ENCODE measurements at regions not wholly inside any gene's neighbourhood (a gene's known extent, or its start where the extent isn't known, plus 50 kb on each side); places are given as distances from the start of the nearest gene placed in this dataset.
A peak's percentile ranks its signal among the peaks of the same experiment; 100 is the strongest.
"Not testable (repeated sequence)": the region's sequence is repeated elsewhere in the genome, so short reads cannot be mapped to it uniquely, and the experiment has no call there.

GRCh38 chr7:6882321-6882721 lies 56.2 kb upstream of the CCZ1B start:
- DNase-seq (ENCODE audit: low read depth in 4 of 4, low spot score in 1 of 4): not testable (repeated sequence)

DNA sequence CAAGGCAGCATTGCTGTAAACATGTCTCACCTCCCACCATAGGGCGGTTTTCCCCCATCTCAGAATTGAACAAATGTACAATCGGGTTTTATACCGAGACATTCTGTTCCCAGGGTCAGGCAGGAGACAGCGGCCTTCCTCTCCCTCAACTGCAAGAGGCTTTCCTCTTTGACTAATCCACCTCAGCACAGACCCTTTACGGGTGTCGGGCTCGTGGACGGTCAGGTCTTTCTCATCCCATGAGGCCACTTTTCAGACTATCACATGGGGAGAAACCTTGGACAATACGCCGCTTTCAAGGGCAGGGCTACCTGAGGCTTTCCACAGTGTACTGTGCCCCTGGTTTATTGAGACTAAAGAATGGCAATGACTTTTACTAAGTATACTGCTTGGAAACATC lies 57.7 kb upstream of the CCZ1B start:
- not testable (repeated sequence) for DNase-seq (ENCODE audit: low read depth in 4 of 4, low spot score in 1 of 4)

- DNase-seq (ENCODE audit: low read depth in 4 of 4, low spot score in 1 of 4): no peak
These were observed 60.1 kb upstream of the CCZ1B start for GRCh38 chr7:6886198-6886597.

DNA sequence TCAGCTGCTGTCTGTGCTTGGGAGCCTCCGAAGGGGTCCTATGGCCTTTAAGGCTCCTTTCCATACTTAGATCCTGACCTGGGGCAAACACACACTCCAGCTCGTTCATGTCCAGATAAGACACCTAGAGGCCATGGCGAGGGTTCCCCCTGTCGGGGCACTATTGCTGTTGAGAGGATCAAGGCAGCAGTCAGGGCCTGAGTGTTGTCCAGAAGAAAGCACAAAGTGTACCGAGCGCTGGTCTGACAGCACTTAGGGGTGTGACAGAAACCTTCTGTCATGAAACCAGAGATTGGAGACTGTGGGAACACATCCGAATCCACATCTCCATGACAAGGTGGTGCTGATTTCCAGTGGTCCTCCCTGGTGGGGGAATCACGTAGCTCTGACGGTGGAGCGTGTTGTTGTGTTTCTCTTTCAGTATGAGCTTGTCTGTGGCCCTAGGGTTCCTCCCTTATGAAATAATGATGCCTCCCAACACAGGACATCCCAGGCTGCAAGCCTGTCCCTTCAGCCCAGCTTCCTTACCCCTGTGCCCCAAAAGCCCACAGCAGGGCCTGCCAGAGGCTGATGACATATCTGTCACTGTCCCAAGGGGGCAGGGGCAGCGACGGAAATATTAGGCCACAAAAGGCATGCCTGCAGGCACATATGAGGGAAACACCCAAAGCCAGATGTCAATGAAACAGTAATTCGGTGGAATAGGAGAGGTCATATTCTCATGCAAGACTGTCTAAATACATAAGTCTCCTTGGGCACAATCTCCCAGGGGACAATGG lies 62.4 kb upstream of the CCZ1B start:
- not testable (repeated sequence) for DNase-seq (ENCODE audit: low read depth in 4 of 4, low spot score in 1 of 4)

DNA sequence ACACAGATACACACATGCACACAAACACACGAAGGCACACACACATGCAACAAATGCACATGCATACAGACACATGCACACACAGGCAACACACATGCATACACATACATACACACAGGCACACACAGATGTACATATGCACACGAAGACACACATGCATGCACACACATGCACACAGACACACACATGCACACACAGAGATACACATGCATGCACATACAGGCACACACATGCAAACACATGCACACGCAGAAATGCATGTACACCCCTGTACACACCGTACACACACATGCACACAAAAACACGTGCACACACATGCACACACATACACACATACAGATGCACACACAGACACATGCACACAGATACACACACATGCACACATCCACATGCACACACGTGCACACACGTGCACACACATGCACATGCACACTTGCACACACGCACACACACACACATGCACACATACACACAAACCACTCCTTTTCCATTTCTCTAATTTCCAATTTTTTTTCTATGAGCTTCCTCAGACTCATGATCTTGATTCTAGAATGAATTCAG lies 63.3 kb upstream of the CCZ1B start:
- no peak for DNase-seq (ENCODE audit: low read depth in 4 of 4, low spot score in 1 of 4)

GRCh38 chr7:6902097-6902518 lies 76.0 kb upstream of the CCZ1B start:
- not testable (repeated sequence) for DNase-seq (ENCODE audit: low read depth in 4 of 4, low spot score in 1 of 4)

DNA sequence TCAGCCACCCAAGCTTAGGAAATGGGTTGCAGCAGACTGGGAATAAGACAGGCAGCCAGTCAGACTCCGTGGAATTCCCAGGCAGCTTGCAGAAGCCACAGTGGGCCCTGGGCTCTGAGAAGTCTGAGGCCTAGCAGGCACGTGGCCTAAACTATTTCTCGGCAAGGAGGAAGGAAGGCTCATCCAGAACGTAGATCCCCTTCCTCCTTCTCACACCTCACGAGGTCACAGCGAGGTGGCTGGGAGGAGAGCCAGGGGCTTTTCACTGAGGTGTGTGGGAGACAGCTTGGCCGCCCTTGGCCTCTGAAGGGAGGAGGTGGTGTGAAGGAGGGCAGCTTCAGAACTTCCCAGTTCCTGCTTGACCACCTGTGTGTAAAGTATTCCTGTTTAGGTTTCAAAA lies 77.2 kb upstream of the CCZ1B start:
- not testable (repeated sequence) for DNase-seq (ENCODE audit: low read depth in 4 of 4, low spot score in 1 of 4)

- DNase-seq (ENCODE audit: low read depth in 4 of 4, low spot score in 1 of 4): not testable (repeated sequence)
These were observed 77.7 kb upstream of the CCZ1B start for GRCh38 chr7:6903792-6904191.

- no peak for DNase-seq (ENCODE audit: low read depth in 4 of 4, low spot score in 1 of 4)
These were observed 91.2 kb upstream of the CCZ1B start for GRCh38 chr7:6917258-6917657.

- not testable (repeated sequence) for DNase-seq (ENCODE audit: low read depth in 4 of 4, low spot score in 1 of 4)
These were observed 93.1 kb upstream of the CCZ1B start for GRCh38 chr7:6919169-6919568.

- not testable (repeated sequence) for DNase-seq (ENCODE audit: low read depth in 4 of 4, low spot score in 1 of 4)
These were observed 98.4 kb upstream of the CCZ1B start for GRCh38 chr7:6924523-6924922.

DNA sequence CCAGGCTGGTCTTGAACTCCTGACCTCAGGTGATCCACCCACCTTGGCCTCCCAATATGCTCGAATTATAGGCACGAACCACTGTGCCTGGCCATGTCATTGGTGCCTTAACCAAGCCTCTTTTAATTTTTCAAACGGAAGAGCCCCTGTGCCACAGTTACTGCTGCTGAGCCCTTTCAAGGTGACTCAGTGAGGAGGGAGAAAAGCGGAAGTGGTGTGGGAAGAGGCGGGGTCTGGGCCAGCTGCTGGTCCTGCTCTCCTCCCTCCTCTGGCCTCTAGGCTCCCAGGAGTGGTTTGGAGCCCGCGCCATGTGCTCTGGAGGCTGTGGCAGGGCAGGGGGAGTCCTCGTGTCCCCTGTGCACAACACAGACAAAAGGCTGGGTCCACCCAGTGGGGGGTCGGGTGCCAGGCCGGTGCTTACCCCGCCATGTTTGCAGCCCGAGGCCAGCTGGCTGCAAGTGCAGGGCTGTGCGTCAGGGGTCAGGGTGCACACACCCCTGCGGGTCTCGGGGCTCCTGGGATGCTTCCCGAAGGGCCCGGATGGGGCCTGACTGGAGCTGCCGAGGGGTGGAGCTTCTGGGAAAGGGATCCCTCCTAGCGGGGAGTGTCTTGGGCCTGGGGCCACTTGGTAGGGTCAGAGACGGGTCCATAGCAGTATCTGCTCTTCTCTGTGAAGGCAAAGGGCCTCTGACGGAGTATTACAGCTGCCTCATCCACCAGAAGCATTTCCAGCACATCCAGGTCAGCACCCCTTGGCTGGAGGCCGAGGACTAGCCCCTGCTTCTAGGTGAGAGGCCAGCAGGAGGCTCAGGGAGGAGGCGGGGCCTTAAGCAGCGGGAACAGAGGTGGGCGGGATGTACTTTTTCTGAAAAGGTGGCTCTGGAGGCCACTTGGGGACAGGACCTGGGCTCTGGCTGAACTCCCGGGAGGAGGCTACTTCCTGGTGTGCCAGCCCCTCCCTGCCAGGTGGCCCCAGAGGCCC lies 100.4 kb upstream of the CCZ1B start:
- DNase-seq (ENCODE audit: low read depth in 4 of 4, low spot score in 1 of 4): not testable (repeated sequence)

- DNase-seq (ENCODE audit: low read depth in 4 of 4, low spot score in 1 of 4): not testable (repeated sequence)
These were observed 101.6 kb upstream of the CCZ1B start for GRCh38 chr7:6927643-6928042.

DNA sequence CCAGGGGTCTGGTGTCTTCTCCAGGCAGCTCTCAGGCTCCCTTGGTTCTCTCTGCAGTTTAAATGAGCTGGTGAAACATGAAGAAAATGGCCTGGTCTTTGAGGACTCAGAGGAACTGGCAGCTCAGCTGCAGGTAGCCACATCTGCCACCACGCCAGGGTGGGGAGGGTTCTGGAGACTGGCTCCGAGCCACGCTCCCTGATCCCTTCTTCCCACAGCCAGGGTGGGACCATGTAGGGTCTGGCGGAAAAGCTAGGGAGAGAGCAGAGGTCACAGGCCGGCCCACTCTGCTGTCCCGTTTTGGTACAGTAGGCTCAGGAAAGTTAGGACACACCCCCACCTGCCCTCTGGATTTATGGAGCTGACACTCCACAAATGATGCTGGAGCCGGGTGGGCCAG lies 103.5 kb upstream of the CCZ1B start:
- not testable (repeated sequence) for DNase-seq (ENCODE audit: low read depth in 4 of 4, low spot score in 1 of 4)

DNA sequence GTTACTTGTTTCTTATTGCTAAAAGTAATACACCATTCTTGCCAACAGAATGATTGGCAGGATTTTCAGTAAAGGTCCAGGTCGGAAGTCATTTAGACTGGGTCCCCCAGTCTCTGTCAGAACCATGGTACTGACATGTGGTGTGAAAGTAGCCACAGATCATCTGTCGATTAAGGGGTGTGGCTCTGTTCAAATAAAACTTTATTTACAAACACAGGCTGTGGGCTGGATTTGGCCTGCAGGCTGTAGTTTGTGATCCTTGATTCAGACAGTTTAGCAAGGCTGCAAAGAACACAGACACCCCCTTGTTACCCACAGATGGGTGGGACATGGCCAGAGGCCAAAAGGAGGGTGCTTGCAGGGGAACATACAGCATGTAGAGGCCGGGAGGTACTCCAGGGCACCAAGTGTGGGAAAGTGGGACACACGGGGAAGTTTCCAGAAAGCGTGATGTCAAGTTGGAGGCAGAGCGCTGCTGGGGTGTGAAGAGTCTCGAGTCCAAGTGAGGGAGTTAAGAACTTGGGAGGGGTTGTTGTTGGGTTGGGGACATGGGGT lies 104.1 kb upstream of the CCZ1B start:
- DNase-seq (ENCODE audit: low read depth in 4 of 4, low spot score in 1 of 4): not testable (repeated sequence)

- DNase-seq (ENCODE audit: low read depth in 4 of 4, low spot score in 1 of 4): peak in 1 of 4 experiments; percentile 18
These were observed 104.7 kb upstream of the CCZ1B start for GRCh38 chr7:6930787-6931186.

GRCh38 chr7:6931456-6931855 lies 105.4 kb upstream of the CCZ1B start:
- not testable (repeated sequence) for DNase-seq (ENCODE audit: low read depth in 4 of 4, low spot score in 1 of 4)

DNA sequence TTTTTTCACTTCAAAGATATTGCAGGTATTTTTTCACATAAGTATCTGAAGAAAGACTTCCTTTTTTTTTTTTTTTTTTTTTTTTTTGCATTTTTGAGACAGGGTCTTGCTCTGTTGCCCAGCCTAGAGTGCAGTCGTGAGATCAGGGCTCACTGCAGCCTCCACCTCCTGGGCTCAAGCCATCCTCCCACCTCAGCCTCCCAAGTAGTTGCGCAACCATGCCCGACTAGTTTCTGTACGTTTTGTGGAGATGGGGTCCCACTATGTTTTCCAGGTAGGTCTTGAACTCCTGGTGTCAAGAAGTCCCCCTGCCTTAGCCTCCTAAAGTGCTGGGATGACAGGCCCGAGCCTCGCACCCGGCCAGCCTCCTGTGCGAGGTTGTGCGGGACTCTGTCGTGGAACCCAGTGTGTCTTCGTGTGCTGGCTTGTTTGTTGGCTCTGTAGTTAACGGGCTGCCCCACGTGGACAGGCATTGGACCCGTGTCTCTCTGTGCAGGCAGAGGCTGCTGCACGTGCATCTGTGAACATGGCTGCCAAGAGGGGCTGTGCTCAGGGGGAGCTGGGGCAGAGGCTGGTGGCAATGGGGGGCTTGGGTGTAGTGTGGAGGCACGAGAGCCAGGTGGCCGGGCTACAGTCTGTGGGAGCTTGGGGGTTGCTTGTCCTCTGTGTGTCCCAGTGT lies 108.0 kb upstream of the CCZ1B start:
- DNase-seq (ENCODE audit: low read depth in 4 of 4, low spot score in 1 of 4): not testable (repeated sequence)

- DNase-seq (ENCODE audit: low read depth in 4 of 4, low spot score in 1 of 4): no peak
These were observed 108.9 kb upstream of the CCZ1B start for GRCh38 chr7:6934981-6935380.

DNA sequence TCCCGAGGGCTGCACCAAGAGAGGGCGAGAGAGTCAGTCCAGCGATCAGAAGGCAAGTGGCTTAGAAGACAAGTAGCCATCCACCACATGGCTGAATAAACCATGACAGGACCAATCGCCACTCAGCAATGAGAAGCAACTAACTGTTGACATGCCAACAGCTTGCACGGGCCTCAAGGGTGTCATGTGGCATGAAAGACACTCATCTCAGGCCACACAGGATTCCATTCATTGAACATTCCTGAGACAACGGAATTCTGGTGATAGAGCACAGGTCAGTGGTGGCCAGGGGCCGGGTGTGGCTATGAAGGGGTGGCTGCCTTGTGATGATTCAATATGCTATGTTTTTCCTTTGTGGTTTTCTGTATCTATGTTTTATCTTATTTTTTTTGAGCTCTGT lies 110.6 kb upstream of the CCZ1B start:
- DNase-seq (ENCODE audit: low read depth in 4 of 4, low spot score in 1 of 4): not testable (repeated sequence)

- DNase-seq (ENCODE audit: low read depth in 4 of 4, low spot score in 1 of 4): not testable (repeated sequence)
These were observed 111.7 kb upstream of the CCZ1B start for GRCh38 chr7:6937746-6938145.
